ENCODE measurements at regions not wholly inside any gene's neighbourhood (a gene's known extent, or its start where the extent isn't known, plus 50 kb on each side); places are given as distances from the start of the nearest gene placed in this dataset.
"Not testable (repeated sequence)": the region's sequence is repeated elsewhere in the genome, so short reads cannot be mapped to it uniquely, and the experiment has no call there.

GRCh38 chr5:20370061-20370460, 382.1 kb upstream of the CDH18 start:
- no peak for DNase-seq

DNA sequence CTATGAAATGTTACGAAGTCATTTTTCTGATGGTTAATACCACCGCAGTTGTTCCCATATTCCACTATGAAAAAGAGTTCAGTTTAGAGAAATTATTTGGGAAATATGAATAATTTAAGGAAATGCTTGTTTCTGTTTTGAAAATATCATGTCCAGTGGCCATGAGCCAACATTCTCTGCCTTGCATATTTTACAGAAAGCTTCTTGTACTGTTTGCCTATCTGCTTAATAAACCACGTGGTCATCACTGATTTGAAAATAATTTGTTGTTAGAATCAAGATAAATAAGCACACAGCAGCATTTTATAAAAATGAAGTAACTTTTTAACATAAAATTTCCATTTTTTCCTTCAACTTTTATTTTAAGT, 381.5 kb upstream of the CDH18 start:
- peak; percentile 51 for DNase-seq

DNA sequence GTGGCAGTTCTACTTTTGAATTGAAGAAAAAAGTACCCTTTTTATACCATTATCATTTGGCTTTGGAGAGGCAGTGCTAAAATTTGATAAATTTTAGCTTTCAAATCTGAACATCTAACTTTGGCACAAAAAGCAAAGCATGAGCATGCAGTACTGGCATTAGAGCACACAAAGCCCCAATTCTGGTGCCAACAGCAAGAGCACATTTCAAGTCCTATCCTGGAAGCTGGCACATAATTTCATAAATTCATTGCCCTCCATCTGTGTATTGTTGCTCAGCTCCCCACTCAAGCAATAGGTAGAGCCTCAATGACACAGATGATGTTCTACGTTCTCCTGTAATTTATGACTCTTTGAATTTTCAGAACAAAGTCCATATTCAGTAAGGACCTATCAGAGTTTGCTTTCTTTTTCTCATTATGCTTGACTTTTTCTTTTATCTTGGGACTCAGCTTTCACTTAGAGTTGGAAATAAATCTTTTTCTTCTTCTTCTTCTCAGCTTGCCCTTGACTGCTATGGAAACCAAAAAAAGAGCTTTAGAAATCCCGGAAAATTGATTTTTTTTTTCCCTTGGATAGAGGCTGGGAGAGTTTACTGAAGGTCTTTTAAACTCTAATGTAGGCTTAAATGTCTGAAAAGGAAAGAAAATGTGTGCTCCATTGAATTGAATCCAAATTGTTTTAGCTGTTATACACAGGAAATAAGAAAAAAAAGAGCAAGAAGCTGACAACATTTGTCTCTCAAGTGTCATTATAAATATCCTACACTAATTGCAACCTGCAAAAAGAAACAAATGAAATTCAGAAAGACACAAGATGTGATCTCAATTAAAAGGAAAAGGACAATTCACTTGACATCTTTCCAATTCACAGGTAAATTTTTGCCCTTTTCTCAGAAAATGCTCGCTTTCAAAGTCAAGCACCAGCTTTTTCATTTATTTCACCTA, 380.8 kb upstream of the CDH18 start:
- peak; percentile 99 for DNase-seq

- DNase-seq, result peak; percentile 97
These were observed 379.2 kb upstream of the CDH18 start for GRCh38 chr5:20367178-20367577.

DNA sequence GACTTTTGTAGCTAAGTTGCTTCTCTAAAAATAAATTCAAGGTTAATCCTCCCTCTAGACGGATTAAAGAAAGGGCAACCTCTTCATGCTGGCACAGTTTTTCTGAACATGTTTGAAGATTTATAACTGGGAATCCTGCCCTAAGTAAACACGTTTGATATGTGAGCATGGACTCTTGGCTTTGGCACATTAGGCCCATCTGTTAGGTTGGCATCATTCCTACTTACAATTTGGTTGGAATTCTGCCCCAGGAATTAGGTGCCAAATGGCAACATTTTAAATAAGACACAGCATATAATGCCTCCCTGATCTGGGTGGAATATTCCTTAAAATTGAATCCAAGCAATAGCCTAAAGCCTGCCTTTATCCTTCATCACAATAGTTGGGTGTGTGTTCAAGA, 372.3 kb upstream of the CDH18 start:
- DNase-seq, result peak; percentile 100

GRCh38 chr5:20359377-20359776, 371.4 kb upstream of the CDH18 start:
- no peak for DNase-seq

DNA sequence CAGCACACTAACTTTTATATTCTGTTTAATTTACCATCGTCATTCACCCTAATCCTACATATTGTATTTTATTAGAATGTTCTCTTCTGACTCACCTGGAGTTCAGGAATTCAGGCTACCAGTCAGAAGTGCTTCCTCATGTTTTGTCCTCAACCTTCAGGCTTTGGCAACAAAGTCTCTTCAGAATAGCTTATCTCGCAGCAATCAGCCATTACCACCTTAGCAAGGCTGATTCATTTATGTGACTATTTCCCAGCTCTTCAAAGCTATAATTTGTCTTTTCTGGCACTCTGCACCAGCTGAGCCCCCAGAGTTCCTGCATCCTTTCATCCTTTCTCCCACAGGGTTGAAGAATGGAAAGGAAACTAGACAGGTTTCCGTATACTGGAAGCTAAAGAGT, 365.5 kb upstream of the CDH18 start:
- no peak for DNase-seq

- DNase-seq, result no peak
These were observed 363.8 kb upstream of the CDH18 start for GRCh38 chr5:20351849-20352248.

- no peak for DNase-seq
These were observed 360.3 kb upstream of the CDH18 start for GRCh38 chr5:20348321-20348720.

- no peak for DNase-seq
These were observed 359.3 kb upstream of the CDH18 start for GRCh38 chr5:20347334-20347733.

GRCh38 chr5:20340126-20340525, 352.1 kb upstream of the CDH18 start:
- no peak for DNase-seq

DNA sequence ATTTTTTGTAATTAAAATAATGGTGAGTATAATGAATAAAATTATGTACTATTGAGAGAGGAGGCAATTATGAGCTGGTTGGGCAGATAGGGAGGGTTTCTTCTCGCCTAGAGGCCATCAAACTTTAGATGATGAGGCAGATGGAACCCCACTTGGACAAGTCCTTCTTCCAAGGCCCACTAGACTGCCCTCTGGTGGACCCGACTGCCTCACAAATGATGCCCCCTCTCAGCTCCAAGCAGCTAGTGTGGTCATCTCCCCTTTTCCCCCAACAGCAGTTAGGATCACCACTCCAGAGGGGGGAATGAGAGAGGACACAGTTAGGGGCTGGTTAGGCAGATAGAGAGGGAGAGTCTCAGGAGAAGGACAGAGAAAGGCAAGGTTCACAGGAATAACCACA, 348.0 kb upstream of the CDH18 start:
- DNase-seq, result no peak

GRCh38 chr5:20331826-20332225, 343.8 kb upstream of the CDH18 start:
- no peak for DNase-seq

GRCh38 chr5:20323323-20323722, 335.3 kb upstream of the CDH18 start:
- DNase-seq, result no peak

DNA sequence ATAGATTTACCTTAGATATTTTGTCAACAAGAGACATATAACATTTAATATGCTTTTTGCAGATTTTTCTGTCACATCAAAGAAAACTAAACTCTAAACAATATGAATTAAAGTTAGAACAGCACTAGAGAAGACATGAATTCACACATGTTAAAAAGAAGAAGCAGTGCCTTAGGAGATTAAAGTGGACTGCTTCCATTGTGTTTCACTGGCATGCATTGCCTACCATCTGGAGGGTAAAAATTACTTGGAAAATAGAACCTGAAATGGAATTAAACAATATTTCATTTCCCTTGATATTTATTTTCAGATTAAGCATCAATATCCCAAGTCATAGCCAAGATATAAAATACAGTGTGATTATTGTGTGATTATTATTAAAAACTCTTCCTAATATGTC, 319.4 kb upstream of the CDH18 start:
- DNase-seq, result no peak

GRCh38 chr5:20305463-20305862, 317.5 kb upstream of the CDH18 start:
- DNase-seq, result no peak

DNA sequence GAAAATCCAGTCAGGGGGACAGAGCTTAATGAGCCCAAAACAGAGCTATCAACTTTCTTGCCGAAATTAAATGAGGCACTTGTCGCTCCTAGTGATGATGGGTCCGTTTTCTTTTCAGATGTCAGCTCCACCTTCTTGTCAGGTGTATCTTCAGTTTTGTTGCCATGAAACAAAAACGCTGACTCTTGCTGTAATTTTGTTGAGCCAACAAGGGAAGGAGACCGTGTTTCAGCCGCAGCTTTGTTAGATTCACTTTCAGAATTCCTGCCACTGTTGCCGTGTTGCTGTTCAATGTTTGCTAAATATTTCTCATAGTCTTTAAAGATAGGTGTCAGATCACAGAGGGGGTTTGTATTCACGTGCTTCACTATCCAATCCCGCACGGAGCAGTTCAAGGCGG, 316.6 kb upstream of the CDH18 start:
- DNase-seq, result not testable (repeated sequence)

GRCh38 chr5:20300110-20300509, 312.1 kb upstream of the CDH18 start:
- DNase-seq, result no peak

GRCh38 chr5:20294696-20295095, 306.7 kb upstream of the CDH18 start:
- DNase-seq, result no peak

DNA sequence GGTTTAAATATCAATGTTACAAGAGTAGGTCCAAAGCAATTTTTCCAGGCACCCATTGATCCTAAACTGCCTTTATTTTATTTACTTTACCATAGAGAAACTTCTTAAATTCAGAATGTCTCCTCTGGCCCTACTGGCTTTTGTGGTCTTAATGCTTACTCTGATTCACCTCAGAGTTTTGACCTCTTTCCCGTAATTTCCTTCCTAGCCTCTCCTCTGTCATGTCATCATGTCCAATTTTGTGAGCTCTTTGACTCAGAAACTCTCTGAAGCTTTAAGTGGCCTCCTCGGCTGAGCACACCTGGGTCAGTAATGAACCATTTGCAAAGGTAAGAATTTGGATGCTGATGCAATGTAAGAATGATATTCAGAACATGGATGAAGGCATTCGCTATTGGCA, 303.8 kb upstream of the CDH18 start:
- no peak for DNase-seq

- no peak for DNase-seq
These were observed 299.6 kb upstream of the CDH18 start for GRCh38 chr5:20287640-20288039.

GRCh38 chr5:20286512-20286911, 298.5 kb upstream of the CDH18 start:
- DNase-seq, result no peak

- DNase-seq, result no peak
These were observed 288.9 kb upstream of the CDH18 start for GRCh38 chr5:20276959-20277263.

DNA sequence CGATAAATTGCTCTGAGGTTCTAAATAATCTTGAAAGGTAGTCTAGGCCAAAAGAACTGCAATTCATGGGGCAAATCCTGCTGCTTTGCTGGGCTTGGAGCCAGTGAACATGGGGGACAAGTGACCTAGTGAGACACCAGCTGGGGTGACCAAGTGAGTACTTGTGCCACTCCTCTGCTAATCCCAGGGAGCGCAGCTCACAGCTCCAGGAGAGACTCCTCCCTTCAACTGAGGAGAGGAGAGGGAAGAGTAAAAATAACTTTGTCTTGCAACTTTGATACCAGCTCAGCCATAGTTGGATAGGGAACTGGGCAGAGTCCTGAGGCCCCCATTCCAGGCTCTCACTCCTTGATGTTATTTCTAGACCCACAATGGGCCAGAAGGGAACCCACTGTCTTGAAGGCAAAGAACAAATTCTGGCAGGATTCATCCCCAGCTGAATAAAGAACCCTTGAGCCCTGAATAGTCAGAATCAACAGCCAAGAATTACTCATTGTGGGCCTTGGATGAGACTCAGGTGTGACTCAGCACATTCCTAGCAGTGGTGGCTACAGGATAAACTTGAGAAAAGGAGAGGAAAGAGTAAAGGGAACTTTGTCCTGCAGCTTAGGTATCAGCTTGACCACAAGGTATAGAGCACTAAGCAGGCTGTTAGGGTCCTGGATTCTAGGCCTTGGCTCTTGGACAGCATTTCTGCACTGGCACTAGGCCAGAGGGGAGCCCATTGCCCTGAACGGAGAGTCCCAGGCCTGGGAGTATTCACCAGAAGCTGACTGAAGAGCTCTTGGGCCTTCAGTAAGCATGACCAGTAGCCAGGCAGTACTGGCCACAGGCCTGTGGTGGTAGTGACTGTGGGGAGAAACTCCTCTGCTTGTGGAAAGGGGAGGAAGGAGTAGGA, 288.3 kb upstream of the CDH18 start:
- peak; percentile 88 for DNase-seq

Data from NCI-H446 treated with DMSO at 0.1 percent for 48 hours (cell line).